SK-N-SH treated with all-trans-retinoic acid at 6 μM for 48 hours (cell line): ENCODE measurements at regions not wholly inside any gene's neighbourhood (a gene's known extent, or its start where the extent isn't known, plus 50 kb on each side); places are given as distances from the start of the nearest gene placed in this dataset.

Experiments used
- ATAC-seq: fragments of 200-7000 bp; cut with Tn5 transposase; 3 replicates; pipeline ENCODE4 v1.9.1; 2020; ENCODE audit warnings: mild to moderate bottlenecking, moderate library complexity
- ARNTL ChIP-seq: fragments of 450-650 bp; formaldehyde crosslinking; IDR thresholded peaks from 2 replicates; pipeline ENCODE4 v1.5.0; 2020; ENCODE audit warnings: low read depth, mild to moderate bottlenecking, moderate library complexity, borderline replicate concordance
- BACH2 ChIP-seq: fragments of 250-450 bp; sonication (Bioruptor Pico); IDR thresholded peaks from 2 replicates; pipeline ENCODE4 v1.9.0; 2021; ENCODE audit warnings: mild to moderate bottlenecking, borderline replicate concordance
- CSDC2 ChIP-seq: fragments of 250-450 bp; sonication (Bioruptor Pico); IDR thresholded peaks from 2 replicates; pipeline ENCODE4 v1.5.0; 2020; ENCODE audit warnings: mild to moderate bottlenecking, moderate library complexity
- ESRRG ChIP-seq: fragments of 250-450 bp; sonication (Bioruptor Pico); IDR thresholded peaks from 2 replicates; pipeline ENCODE4 v1.6.1; 2021; ENCODE audit warnings: mild to moderate bottlenecking
- GLIS3 ChIP-seq: fragments of 250-450 bp; sonication (Bioruptor Pico); IDR thresholded peaks from 2 replicates; pipeline ENCODE4 v1.5.0; 2020; ENCODE audit warnings: mild to moderate bottlenecking, moderate library complexity
- ISL1 ChIP-seq: fragments of 250-450 bp; sonication (Bioruptor Pico); IDR thresholded peaks from 2 replicates; pipeline ENCODE4 v2.1.2; 2022; ENCODE audit warnings: mild to moderate bottlenecking, moderate library complexity
- OSR1 ChIP-seq: fragments of 250-450 bp; sonication (Bioruptor Pico); IDR thresholded peaks from 2 replicates; pipeline ENCODE4 v1.8.0; 2022; ENCODE audit warnings: moderate library complexity, mild to moderate bottlenecking, inconsistent platforms
- PPARA ChIP-seq: fragments of 250-450 bp; sonication (Bioruptor Pico); IDR thresholded peaks from 2 replicates; pipeline ENCODE4 v1.5.0; 2020; ENCODE audit warnings: mild to moderate bottlenecking, borderline replicate concordance
- RARB ChIP-seq: fragments of 250-450 bp; sonication (Bioruptor Pico); IDR thresholded peaks from 2 replicates; pipeline ENCODE4 v1.8.0; 2021; ENCODE audit warnings: mild to moderate bottlenecking, moderate library complexity
- SNAI2 ChIP-seq: fragments of 250-450 bp; sonication (Bioruptor Pico); IDR thresholded peaks from 2 replicates; pipeline ENCODE4 v1.5.0; 2020; ENCODE audit warnings: mild to moderate bottlenecking, moderate library complexity
- TCF4 ChIP-seq: fragments of 250-450 bp; sonication (Bioruptor Pico); IDR thresholded peaks from 2 replicates; pipeline ENCODE4 v1.8.0; 2021; ENCODE audit warnings: mild to moderate bottlenecking, moderate library complexity, borderline replicate concordance
- TOX ChIP-seq: fragments of 250-450 bp; sonication (Bioruptor Pico); IDR thresholded peaks from 2 replicates; pipeline ENCODE4 v1.8.0; 2021; ENCODE audit warnings: mild to moderate bottlenecking, moderate library complexity, borderline replicate concordance
- ZC3H10 ChIP-seq: fragments of 250-450 bp; sonication (Bioruptor Pico); IDR thresholded peaks from 2 replicates; pipeline ENCODE4 v1.5.1; 2021; ENCODE audit warnings: mild to moderate bottlenecking, moderate library complexity
- ZFP3 ChIP-seq: fragments of 250-450 bp; sonication (Bioruptor Pico); IDR thresholded peaks from 2 replicates; pipeline ENCODE4 v1.5.0; 2020; ENCODE audit warnings: mild to moderate bottlenecking, moderate library complexity
- ZFP30 ChIP-seq: fragments of 450-650 bp; formaldehyde crosslinking; IDR thresholded peaks from 2 replicates; pipeline ENCODE4 v1.5.0; 2022; ENCODE audit warnings: mild to moderate bottlenecking, moderate library complexity
- ZNF565 ChIP-seq: fragments of 450-650 bp; formaldehyde crosslinking; conservative IDR thresholded peaks from 2 replicates; pipeline ENCODE4 v1.5.0; 2020; ENCODE audit warnings: low read depth, mild to moderate bottlenecking, moderate library complexity
- ZNF70 ChIP-seq: fragments of 450-650 bp; formaldehyde crosslinking; IDR thresholded peaks from 2 replicates; pipeline ENCODE4 v1.5.0; 2020; ENCODE audit warnings: mild to moderate bottlenecking, moderate library complexity
- ZNF8 ChIP-seq: fragments of 450-650 bp; formaldehyde crosslinking; IDR thresholded peaks from 2 replicates; pipeline ENCODE4 v1.5.0; 2020; ENCODE audit warnings: mild to moderate bottlenecking, moderate library complexity
- TF ChIP-seq, protein P1 (sequence below): fragments of 250-450 bp; sonication (Bioruptor Pico); IDR thresholded peaks from 2 replicates; pipeline ENCODE4 v1.8.0; 2020; ENCODE audit warnings: mild to moderate bottlenecking, moderate library complexity, borderline replicate concordance
- TF ChIP-seq, protein P2 (sequence below): fragments of 250-450 bp; sonication (Bioruptor Pico); IDR thresholded peaks from 2 replicates; pipeline ENCODE4 v1.5.1; 2021; ENCODE audit warnings: mild to moderate bottlenecking, moderate library complexity
- TF ChIP-seq, protein P3 (sequence below): fragments of 250-450 bp; sonication (Bioruptor Pico); IDR thresholded peaks from 2 replicates; pipeline ENCODE4 v1.8.0; 2021; ENCODE audit warnings: low read depth, mild to moderate bottlenecking, moderate library complexity, borderline replicate concordance
- TF ChIP-seq, protein P4 (sequence below): fragments of 250-450 bp; sonication (Bioruptor Pico); IDR thresholded peaks from 2 replicates; pipeline ENCODE4 v1.5.1; 2020; ENCODE audit warnings: low read depth, mild to moderate bottlenecking, moderate library complexity

DNA sequence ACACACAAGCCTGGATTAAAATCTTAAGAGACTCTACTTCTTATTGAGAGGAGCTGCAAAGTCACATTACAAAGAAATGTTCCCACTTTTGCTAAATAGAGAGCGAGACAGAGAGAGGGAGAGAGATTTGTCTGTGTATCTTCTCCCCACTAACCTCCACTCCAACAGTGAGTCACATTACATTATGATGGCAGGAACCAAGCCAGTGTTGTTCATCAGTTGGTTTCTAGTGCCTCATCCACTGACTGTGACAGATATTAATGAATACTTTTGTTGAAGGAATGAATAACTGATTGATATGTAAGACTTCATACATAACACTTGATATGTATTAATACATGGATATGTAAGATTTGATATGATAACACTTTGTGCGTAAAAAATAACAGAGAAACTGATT, 258.2 kb upstream of the SORCS1 start:
- no peak for ATAC-seq
- TF ChIP-seq TOX (CRISPR knock-in tag) (no peak), ARNTL (no peak), BACH2 (CRISPR knock-in tag) (no peak), ZNF565 (CRISPR knock-in tag) (no peak), RARB (no peak), ZFP30 (CRISPR knock-in tag) (no peak), ZNF70 (CRISPR knock-in tag) (no peak), ZFP3 (CRISPR knock-in tag) (no peak)
- TF ChIP-seq, protein P1, sequence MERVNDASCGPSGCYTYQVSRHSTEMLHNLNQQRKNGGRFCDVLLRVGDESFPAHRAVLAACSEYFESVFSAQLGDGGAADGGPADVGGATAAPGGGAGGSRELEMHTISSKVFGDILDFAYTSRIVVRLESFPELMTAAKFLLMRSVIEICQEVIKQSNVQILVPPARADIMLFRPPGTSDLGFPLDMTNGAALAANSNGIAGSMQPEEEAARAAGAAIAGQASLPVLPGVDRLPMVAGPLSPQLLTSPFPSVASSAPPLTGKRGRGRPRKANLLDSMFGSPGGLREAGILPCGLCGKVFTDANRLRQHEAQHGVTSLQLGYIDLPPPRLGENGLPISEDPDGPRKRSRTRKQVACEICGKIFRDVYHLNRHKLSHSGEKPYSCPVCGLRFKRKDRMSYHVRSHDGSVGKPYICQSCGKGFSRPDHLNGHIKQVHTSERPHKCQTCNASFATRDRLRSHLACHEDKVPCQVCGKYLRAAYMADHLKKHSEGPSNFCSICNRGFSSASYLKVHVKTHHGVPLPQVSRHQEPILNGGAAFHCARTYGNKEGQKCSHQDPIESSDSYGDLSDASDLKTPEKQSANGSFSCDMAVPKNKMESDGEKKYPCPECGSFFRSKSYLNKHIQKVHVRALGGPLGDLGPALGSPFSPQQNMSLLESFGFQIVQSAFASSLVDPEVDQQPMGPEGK: no peak
- TF ChIP-seq, protein P2, sequence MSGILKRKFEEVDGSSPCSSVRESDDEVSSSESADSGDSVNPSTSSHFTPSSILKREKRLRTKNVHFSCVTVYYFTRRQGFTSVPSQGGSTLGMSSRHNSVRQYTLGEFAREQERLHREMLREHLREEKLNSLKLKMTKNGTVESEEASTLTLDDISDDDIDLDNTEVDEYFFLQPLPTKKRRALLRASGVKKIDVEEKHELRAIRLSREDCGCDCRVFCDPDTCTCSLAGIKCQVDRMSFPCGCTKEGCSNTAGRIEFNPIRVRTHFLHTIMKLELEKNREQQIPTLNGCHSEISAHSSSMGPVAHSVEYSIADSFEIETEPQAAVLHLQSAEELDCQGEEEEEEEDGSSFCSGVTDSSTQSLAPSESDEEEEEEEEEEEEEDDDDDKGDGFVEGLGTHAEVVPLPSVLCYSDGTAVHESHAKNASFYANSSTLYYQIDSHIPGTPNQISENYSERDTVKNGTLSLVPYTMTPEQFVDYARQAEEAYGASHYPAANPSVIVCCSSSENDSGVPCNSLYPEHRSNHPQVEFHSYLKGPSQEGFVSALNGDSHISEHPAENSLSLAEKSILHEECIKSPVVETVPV (CRISPR knock-in tag): no peak

DNA sequence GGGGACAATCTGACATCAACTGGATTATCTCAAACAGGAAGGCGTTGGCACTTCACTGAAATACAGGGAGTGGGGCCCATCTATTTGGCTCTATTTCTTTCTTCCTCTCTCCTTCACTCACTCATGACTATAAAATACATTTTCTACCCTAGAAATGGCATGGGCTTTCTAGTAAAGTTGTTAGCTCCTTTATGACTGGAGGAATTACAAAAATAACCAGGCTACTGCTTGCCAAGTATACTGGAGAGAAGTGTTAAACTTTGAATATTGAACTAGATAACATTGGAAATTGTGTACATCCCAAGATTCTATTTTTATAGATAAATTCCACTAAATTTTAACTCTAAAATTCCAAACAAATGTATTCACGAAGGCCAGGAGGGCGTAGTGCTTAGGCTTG, 255.7 kb upstream of the SORCS1 start:
- ATAC-seq: no peak
- no peak for TF ChIP-seq ISL1
- no peak for TF ChIP-seq TOX (CRISPR knock-in tag)
- TF ChIP-seq PPARA (CRISPR knock-in tag): no peak
- no peak for TF ChIP-seq ZC3H10 (CRISPR knock-in tag)
- TF ChIP-seq, protein P2 (CRISPR knock-in tag): no peak
- TF ChIP-seq CSDC2 (CRISPR knock-in tag): no peak
- TF ChIP-seq SNAI2: no peak
- no peak for TF ChIP-seq TCF4 (CRISPR knock-in tag)
- no peak for TF ChIP-seq ZFP3 (CRISPR knock-in tag)
- no peak for TF ChIP-seq GLIS3
- TF ChIP-seq, protein P3, sequence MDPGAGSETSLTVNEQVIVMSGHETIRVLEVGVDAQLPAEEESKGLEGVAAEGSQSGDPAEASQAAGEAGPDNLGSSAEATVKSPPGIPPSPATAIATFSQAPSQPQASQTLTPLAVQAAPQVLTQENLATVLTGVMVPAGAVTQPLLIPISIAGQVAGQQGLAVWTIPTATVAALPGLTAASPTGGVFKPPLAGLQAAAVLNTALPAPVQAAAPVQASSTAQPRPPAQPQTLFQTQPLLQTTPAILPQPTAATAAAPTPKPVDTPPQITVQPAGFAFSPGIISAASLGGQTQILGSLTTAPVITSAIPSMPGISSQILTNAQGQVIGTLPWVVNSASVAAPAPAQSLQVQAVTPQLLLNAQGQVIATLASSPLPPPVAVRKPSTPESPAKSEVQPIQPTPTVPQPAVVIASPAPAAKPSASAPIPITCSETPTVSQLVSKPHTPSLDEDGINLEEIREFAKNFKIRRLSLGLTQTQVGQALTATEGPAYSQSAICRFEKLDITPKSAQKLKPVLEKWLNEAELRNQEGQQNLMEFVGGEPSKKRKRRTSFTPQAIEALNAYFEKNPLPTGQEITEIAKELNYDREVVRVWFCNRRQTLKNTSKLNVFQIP (CRISPR knock-in tag): no peak
- TF ChIP-seq ZNF8: no peak
- TF ChIP-seq ESRRG (CRISPR knock-in tag): no peak
- no peak for TF ChIP-seq ZNF70 (CRISPR knock-in tag)
- TF ChIP-seq ARNTL: no peak

DNA sequence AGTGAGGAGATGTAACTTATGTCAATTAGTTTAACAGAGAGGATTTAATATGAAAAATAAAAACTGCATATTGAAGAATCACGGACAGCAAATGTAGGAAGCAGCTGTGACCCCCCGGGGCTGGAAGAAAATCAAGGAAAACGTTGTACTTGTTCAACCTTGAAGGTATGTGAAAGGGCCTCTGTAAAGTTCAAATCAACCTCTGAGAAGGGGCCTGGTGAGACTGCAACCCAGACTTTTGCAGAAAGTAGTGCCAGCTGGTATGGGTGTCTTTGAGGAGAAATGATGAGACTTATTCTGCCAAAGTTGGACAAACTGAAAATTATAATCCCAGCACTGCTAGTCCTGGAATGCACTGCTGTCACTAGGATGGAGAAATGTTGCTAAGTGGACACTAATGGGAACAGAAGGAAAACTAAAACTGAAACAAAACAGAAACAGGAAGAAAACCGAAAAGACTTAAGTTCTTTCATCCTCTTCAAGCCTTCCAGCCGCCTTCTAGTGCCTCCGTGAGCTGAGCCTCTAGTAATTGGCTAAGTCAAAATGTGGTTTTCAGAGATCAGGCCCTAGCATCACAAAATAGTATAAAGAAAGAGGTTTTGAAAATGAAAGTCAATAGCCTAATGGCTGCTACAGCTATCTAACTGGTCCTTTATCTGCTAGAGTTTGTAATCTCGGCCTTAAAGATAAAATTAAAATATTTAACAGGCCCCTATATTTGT, 253.7 kb upstream of the SORCS1 start:
- no peak for ATAC-seq
- TF ChIP-seq ARNTL (no peak), ZFP3 (CRISPR knock-in tag) (no peak), OSR1 (CRISPR knock-in tag) (no peak)

DNA sequence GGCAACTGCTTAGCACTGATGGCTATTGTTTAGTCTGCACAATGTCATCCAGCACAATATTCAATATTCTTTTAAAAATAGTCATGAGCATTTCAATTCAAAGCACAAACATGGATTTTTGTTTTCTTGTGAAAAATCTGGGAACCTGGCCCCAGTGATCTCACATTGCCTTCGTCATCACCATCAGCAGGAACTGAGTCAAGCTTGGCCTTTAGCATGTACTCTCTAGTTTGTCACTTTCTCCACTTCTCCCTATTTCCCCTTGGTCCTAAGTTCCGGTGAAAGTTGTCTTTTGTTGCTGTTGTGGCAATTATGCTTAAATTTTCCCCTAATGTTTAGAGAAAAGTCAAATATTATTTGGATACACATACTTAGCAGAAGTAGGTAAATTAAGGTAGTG, 252.9 kb upstream of the SORCS1 start:
- ATAC-seq: no peak
- no peak for TF ChIP-seq ZFP30 (CRISPR knock-in tag)
- TF ChIP-seq ZFP3 (CRISPR knock-in tag): no peak
- TF ChIP-seq, protein P1: no peak
- TF ChIP-seq BACH2 (CRISPR knock-in tag): no peak
- TF ChIP-seq, protein P2 (CRISPR knock-in tag): no peak
- TF ChIP-seq, protein P3 (CRISPR knock-in tag): no peak
- TF ChIP-seq ESRRG (CRISPR knock-in tag): no peak
- no peak for TF ChIP-seq ZNF565 (CRISPR knock-in tag)
- TF ChIP-seq OSR1 (CRISPR knock-in tag): no peak
- TF ChIP-seq ISL1: no peak
- TF ChIP-seq, protein P4, sequence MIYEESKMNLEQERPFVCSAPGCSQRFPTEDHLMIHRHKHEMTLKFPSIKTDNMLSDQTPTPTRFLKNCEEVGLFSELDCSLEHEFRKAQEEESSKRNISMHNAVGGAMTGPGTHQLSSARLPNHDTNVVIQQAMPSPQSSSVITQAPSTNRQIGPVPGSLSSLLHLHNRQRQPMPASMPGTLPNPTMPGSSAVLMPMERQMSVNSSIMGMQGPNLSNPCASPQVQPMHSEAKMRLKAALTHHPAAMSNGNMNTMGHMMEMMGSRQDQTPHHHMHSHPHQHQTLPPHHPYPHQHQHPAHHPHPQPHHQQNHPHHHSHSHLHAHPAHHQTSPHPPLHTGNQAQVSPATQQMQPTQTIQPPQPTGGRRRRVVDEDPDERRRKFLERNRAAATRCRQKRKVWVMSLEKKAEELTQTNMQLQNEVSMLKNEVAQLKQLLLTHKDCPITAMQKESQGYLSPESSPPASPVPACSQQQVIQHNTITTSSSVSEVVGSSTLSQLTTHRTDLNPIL (CRISPR knock-in tag): no peak
- TF ChIP-seq CSDC2 (CRISPR knock-in tag): no peak
- no peak for TF ChIP-seq SNAI2
- no peak for TF ChIP-seq TCF4 (CRISPR knock-in tag)
- TF ChIP-seq RARB: no peak
